ENCODE measurements at regions not wholly inside any gene's neighbourhood (a gene's known extent, or its start where the extent isn't known, plus 50 kb on each side); places are given as distances from the start of the nearest gene placed in this dataset.

- peaks cover 0 to 20% of the 10 kb centered on the region in 2 donors for H3K4me1 ChIP-seq
- no peaks in the 10 kb centered on the region for H3K9me3 ChIP-seq
- TF ChIP-seq POLR2AphosphoS5 (IDR thresholded peaks at IDR 0.05) (no peak), POLR2A (IDR thresholded peaks at IDR 0.05) (no peak), CTCF (IDR thresholded peaks at IDR 0.05) (no peak)
- H3K4me3 ChIP-seq = no peak overlapping the region
- intact Hi-C loops (cut with DNase I; ENCODE audit: low total_unique reads) = loop anchor here (10.0 kb wide), 1 partner anchor 104 kb away; the partner anchor contains the start of gene BANF2
- DNase-seq (ENCODE audit: low spot score in 2 of 2) = no peak
- H3K27ac ChIP-seq = peak overlapping the region; percentile 48 to 64
- H3K36me3 ChIP-seq = no peaks in the 10 kb centered on the region
- no peaks in the 10 kb centered on the region for H3K27me3 ChIP-seq
These were observed 98.8 kb downstream of the BANF2 start for GRCh38 chr20:17798601-17799000.

GRCh38 chr20:17797579-17797978 is 97.8 kb downstream of the BANF2 start:
- peaks cover 0 to 20% of the 10 kb centered on the region in 2 donors for H3K4me1 ChIP-seq
- H3K4me3 ChIP-seq = no peak overlapping the region
- H3K27me3 ChIP-seq = no peaks in the 10 kb centered on the region
- no peaks in the 10 kb centered on the region for H3K36me3 ChIP-seq
- intact Hi-C loops (cut with DNase I; ENCODE audit: low total_unique reads) = loop anchor here (10.0 kb wide), 1 partner anchor 103 kb away; the partner anchor contains the start of gene BANF2
- TF ChIP-seq POLR2AphosphoS5 (IDR thresholded peaks at IDR 0.05) = no peak
- no peak for TF ChIP-seq POLR2A (IDR thresholded peaks at IDR 0.05)
- TF ChIP-seq CTCF (IDR thresholded peaks at IDR 0.05) = no peak
- H3K9me3 ChIP-seq = no peaks in the 10 kb centered on the region
- no peak overlapping the region for H3K27ac ChIP-seq
- no peak for DNase-seq (ENCODE audit: low spot score in 2 of 2)

GRCh38 chr20:17797161-17797560 is 97.4 kb downstream of the BANF2 start:
- Histone ChIP-seq H3K4me1 (peaks cover 0 to 20% of the 10 kb centered on the region in 2 donors), H3K27ac (no peak overlapping the region), H3K4me3 (no peak overlapping the region), H3K27me3 (no peaks in the 10 kb centered on the region), H3K9me3 (no peaks in the 10 kb centered on the region), H3K36me3 (no peaks in the 10 kb centered on the region)
- no peak for DNase-seq (ENCODE audit: low spot score in 2 of 2)
- intact Hi-C loops (cut with DNase I; ENCODE audit: low total_unique reads) = loop anchor here (10.0 kb wide), 1 partner anchor 102 kb away; the partner anchor contains the start of gene BANF2
- TF ChIP-seq POLR2A (IDR thresholded peaks at IDR 0.05) (no peak), POLR2AphosphoS5 (IDR thresholded peaks at IDR 0.05) (no peak), CTCF (IDR thresholded peaks at IDR 0.05) (no peak)

- H3K4me1 ChIP-seq = peaks cover 0 to 20% of the 10 kb centered on the region in 2 donors
- peak in 1 of 2 donors; percentile 40 for DNase-seq (ENCODE audit: low spot score in 2 of 2)
- H3K36me3 ChIP-seq = no peaks in the 10 kb centered on the region
- peak overlapping the region; percentile 78 to 80 for H3K27ac ChIP-seq
- no peaks in the 10 kb centered on the region for H3K9me3 ChIP-seq
- TF ChIP-seq POLR2AphosphoS5 (IDR thresholded peaks at IDR 0.05) (peak in 2 of 3 donors; percentile 45 to 57), CTCF (IDR thresholded peaks at IDR 0.05) (no peak), POLR2A (IDR thresholded peaks at IDR 0.05) (no peak)
- H3K4me3 ChIP-seq = no peak overlapping the region
- intact Hi-C loops (cut with DNase I; ENCODE audit: low total_unique reads) = loop anchor here (10.0 kb wide), 1 partner anchor 101 kb away; the partner anchor contains the start of gene BANF2
- no peaks in the 10 kb centered on the region for H3K27me3 ChIP-seq
These were observed 96.4 kb downstream of the BANF2 start for GRCh38 chr20:17796091-17796563.

- no peak for DNase-seq (ENCODE audit: low spot score in 2 of 2)
These were observed 95.8 kb downstream of the BANF2 start for GRCh38 chr20:17795501-17796071.

More at GRCh38 chr20:17795501-17796071, 95.8 kb downstream of the BANF2 start:
- H3K4me3 ChIP-seq = no peak overlapping the region
- H3K27me3 ChIP-seq = no peaks in the 10 kb centered on the region
- H3K9me3 ChIP-seq = no peaks in the 10 kb centered on the region
- no peaks in the 10 kb centered on the region for H3K36me3 ChIP-seq
- TF ChIP-seq CTCF (IDR thresholded peaks at IDR 0.05) (no peak), POLR2A (IDR thresholded peaks at IDR 0.05) (no peak), POLR2AphosphoS5 (IDR thresholded peaks at IDR 0.05) (no peak)
- peaks cover 0 to 20% of the 10 kb centered on the region in 2 donors for H3K4me1 ChIP-seq
- intact Hi-C loops (cut with DNase I; ENCODE audit: low total_unique reads) = loop anchor here (10.0 kb wide), 1 partner anchor 101 kb away; the partner anchor contains the start of gene BANF2
- peak overlapping the region; percentile 78 to 80 for H3K27ac ChIP-seq

Data from breast epithelium (tissue), 4 donors.